ENCODE measurements at regions not wholly inside any gene's neighbourhood (a gene's known extent, or its start where the extent isn't known, plus 50 kb on each side); places are given as distances from the start of the nearest gene placed in this dataset.

- no peak for TF ChIP-seq EZH2 (IDR thresholded peaks at IDR 0.05; ENCODE audit: borderline replicate concordance, insufficient read depth, low read depth, low read length, poor library complexity, severe bottlenecking)
- TF ChIP-seq CTCF (IDR thresholded peaks at IDR 0.05): no peak
Measured at GRCh38 chr2:139867601-139868226, 1087.5 kb upstream of the NXPH2 start.

Measured in B cell (primary cell).